ENCODE measurements at regions not wholly inside any gene's neighbourhood (a gene's known extent, or its start where the extent isn't known, plus 50 kb on each side); places are given as distances from the start of the nearest gene placed in this dataset.
"Not testable (repeated sequence)": the region's sequence is repeated elsewhere in the genome, so short reads cannot be mapped to it uniquely, and the experiment has no call there.

GRCh38 chr2:111596808-111597705 is 286.9 kb downstream of the ANAPC1 start:
- DNase-seq: not testable (repeated sequence)

- not testable (repeated sequence) for DNase-seq
Measured at GRCh38 chr2:111598944-111599343, 285.0 kb downstream of the ANAPC1 start.

DNA sequence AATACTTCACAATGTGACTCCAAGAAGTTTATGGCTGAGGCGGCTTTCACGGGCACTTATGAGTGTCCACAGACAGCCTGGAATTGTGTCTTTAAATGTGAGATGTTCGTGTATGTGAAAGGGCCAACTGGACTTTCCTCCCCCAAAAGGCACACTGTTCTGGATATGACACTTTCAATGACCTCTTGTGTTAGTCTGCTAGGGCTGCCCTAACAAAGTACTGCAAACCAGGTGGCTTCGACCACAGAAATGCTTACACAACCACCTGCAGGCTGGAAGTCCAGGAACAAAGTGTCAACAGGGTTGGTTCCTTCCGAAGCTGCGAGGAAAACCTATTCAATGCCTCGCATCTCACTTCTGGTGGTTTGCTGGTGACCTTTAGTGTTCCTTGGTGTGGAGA is 281.7 kb downstream of the ANAPC1 start:
- DNase-seq: not testable (repeated sequence)

GRCh38 chr2:111605798-111606197 is 278.2 kb downstream of the ANAPC1 start:
- DNase-seq: not testable (repeated sequence)

DNA sequence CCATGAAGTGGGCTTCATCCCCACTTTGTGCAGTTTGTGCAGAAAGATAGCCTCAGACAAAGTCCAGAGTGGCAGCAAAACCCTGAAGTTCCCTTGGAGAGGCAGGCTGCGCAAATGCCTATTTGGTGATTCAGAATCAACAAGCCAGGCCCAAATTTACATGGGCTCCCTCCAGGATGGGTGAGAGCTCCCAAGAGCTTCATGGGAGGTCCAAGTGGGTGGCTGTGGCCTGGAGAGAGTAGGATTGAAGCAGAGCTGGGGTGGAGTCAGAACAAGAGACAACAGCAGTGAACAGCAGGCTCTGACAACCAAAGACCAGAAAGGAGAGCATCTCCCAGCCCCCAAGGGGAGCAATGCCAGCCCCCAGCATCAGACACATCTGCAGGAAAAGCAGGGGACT is 277.4 kb downstream of the ANAPC1 start:
- DNase-seq: not testable (repeated sequence)

GRCh38 chr2:111609146-111609844 is 274.7 kb downstream of the ANAPC1 start:
- not testable (repeated sequence) for DNase-seq

DNA sequence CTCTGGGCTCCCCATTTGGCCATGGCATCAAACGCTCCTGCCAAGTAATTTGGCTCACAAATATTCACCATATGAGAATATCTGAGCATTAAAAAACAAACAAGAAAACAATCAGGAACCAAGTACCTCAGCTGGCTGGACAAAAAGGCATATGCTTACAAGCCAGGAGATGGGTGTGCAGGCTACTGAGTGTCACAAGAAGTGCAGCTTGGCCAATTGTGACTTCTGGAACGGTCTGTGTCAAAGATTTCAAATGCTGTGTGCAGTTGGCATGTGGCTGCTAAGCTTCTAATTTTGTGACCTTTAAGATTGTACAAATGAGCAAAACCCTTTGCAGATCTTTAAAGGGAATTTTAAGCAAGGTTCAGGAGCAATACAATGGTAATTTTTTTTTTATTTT is 274.0 kb downstream of the ANAPC1 start:
- not testable (repeated sequence) for DNase-seq

GRCh38 chr2:111616651-111617218 is 267.3 kb downstream of the ANAPC1 start:
- DNase-seq: no peak

DNA sequence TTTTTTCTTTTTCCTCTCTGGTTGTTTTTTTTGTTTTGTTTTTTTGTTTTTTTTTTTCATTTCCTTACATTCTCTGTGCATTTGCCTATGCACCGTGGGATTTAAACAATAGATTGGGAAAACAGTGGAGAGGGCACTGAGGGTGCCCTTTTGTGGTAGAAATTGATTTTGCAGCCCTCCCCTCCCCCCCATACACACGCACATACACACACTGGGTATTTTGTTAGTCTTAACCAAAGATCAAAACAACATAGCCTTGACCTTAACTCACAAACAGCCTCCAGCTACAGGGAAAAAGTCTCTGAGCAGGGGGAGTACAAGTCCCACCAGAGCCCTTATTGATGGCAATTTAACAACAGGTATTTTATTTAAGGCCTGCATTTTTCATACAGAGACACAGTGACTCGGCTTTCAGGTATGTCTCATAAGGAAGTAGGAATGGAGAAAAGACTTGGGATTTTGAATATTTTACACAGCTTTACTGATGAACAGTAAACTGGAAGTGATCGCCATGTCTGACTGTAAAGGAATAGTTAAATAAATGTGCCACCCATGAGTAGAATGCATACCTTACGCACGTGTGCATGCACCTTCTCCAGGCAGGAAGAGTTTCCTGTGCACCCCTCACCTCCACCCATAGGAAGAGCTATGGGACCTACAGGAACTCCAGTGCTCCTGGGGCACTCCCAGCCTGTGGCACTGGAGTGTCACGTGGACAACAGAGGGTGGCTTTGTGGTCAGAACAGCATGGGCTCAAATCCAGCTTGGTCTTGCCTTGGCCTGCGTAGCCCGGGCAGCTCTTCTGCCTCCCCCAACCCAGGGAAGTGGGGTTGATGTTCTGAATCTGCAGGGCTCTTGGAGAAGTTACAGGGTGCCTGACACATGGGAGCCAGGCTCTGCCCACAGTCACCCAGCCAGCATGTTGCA is 266.4 kb downstream of the ANAPC1 start:
- no peak for DNase-seq

DNA sequence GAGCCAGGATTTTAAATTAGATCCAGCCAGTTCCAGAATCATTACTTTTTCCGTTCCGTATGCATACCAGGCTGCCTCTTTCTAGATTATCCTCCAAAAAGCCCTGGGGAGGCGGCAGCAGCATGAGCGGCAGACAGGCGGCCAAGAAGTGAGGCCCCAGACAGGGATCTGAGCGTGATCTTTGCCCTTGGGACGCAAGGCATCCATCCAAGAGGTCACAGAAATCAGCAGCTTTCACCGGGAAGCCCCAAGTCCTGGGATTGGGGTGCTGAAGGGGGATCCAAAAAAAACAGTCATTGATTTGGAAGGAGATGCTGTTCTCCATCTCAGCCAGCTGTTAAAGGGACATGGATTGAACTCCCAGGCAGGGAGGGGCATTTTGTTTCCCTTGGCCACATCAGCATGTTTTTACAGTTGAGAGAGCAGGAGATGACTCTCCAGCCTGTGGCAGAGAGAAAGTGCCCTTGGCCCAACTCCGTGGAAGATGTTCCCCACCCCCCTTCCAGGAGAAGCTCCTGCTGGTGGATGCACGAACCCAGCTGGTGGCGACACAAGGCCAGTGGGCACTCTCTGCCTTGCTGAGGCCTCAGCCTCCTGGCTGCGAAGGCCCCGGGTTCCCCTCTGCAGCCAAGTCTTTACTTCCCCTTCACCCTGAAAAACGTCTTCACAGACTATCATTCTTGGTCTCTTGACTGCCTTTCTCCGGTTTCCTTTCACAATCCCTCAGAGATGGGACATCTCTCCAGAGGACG is 265.6 kb downstream of the ANAPC1 start:
- no peak for DNase-seq

- DNase-seq: no peak
Measured at GRCh38 chr2:111618978-111619902, 264.8 kb downstream of the ANAPC1 start.

- DNase-seq: no peak
Measured at GRCh38 chr2:111620281-111620680, 263.7 kb downstream of the ANAPC1 start.

GRCh38 chr2:111622859-111623258 is 261.1 kb downstream of the ANAPC1 start:
- no peak for DNase-seq

- DNase-seq: no peak
Measured at GRCh38 chr2:111623380-111623779, 260.6 kb downstream of the ANAPC1 start.

GRCh38 chr2:111624411-111625156 is 259.4 kb downstream of the ANAPC1 start:
- DNase-seq: no peak

- not testable (repeated sequence) for DNase-seq
Measured at GRCh38 chr2:111625157-111625537, 258.8 kb downstream of the ANAPC1 start.

GRCh38 chr2:111626037-111626864 is 257.7 kb downstream of the ANAPC1 start:
- no peak for DNase-seq

DNA sequence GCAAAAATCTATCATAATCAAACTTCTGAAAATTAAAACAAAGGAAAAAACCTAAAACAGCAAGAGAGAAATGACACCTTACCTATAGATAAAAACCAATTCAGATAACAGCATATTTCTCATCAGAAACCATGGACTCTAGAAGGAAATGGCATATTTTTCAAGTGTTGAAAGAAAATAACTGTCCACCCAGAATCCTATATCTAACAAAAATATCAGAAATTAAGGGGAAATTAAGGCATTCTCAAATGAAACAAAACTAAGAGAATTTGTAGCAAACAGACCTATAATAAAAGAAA is 257.2 kb downstream of the ANAPC1 start:
- no peak for DNase-seq

DNA sequence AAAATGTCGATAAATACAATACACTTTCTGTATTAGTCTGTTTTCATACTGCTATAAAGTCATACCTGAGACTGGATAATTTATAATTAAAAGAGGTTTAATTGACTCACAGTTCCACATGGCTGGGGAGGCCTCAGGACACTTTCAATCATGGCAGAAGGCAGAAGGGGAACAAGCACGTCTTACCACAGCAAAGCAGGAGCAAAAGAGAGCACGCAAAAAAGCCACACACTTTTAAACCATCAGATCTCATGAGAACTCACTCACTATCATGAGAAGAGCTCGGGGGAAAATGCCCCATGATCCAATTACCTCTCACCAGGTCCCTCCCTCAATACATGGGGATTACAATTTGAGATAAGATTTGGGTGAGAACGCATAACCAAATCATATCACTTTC is 256.7 kb downstream of the ANAPC1 start:
- DNase-seq: no peak

Measured in NCI-H510A (cell line).